HG02885 (cell line): ENCODE measurements at regions not wholly inside any gene's neighbourhood (a gene's known extent, or its start where the extent isn't known, plus 50 kb on each side); places are given as distances from the start of the nearest gene placed in this dataset.
"Not testable (repeated sequence)": the region's sequence is repeated elsewhere in the genome, so short reads cannot be mapped to it uniquely, and the experiment has no call there.

ENCODE experiments used
- ATAC-seq: cut with Tn5 transposase; IDR thresholded peaks from one replicate; pipeline ENCODE4 v1.9.1; 2021; ENCODE audit warnings: mild to moderate bottlenecking; ENCODE audit not compliant: unreplicated experiment, poor library complexity

DNA sequence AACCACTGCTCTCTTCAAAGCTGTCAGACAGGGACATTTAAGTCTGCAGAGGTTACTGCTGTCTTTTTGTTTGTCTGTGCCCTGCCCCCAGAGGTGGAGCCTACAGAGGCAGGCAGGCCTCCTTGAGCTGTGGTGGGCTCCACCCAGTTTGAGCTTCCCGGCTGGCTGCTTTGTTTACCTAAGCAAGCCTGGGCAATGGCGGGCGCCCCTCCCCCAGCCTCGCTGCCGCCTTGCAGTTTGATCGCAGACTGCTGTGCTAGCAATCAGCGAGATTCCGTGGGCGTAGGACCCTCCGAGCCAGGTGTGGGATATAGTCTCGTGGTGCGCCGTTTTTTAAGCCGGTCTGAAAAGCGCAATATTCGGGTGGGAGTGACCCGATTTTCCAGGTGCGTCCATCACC, 586.9 kb downstream of the HTR1B start:
- not testable (repeated sequence) for ATAC-seq

DNA sequence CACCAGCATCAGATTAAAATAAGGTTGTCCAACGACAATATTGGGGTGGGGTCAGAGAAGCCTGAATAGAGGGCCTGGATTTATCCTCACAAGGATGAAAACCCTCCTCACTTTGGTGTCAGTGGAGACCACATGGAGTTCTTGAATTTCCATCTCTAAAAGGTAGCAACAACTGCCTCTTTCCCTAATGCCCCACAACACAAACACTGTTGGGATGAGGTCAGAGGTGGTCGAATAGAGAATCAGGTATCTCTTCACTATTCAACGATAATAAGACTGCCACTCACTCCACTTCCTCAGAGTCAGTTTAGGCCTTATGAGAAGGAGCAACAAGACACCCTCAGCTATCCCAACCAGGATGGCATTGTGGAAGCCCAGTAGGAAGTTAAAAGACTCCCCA, 596.1 kb downstream of the HTR1B start:
- ATAC-seq = no peak

DNA sequence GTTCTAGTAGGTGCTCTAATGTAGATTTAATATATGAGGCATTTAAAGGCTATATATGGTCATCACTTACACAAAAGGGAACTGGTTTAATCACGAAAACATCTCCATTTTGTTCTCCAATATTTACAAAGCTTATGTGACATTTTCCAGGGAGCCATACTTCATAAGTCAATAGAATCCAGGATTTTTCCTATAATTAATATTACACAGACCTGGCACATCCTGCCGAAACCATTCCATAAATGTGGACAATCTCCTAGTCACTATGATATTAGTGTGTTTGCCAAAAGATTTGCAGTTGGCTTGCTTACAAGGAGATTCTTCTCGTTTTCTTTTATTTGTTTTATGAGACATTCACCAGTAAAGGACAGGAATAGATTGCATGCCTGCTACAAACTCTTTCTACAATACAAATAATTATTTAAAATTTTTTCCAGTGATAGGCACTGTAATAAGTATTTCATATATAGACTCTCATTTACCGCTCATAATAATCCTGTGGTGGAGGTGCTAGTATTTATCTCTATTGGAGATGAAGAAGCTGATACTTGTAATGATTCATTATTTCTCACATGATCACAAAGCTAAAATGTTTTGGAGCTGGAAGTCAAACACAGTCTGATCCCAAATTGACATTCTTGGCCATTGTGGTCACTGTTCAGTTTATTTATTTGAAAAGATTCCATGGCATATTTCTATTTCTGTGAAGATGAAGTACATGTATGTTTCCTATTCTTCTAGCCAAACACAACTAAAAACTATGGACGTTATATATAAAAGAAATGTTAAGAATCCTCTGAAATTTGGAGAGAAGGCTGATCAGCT, 597.0 kb downstream of the HTR1B start:
- ATAC-seq = no peak

DNA sequence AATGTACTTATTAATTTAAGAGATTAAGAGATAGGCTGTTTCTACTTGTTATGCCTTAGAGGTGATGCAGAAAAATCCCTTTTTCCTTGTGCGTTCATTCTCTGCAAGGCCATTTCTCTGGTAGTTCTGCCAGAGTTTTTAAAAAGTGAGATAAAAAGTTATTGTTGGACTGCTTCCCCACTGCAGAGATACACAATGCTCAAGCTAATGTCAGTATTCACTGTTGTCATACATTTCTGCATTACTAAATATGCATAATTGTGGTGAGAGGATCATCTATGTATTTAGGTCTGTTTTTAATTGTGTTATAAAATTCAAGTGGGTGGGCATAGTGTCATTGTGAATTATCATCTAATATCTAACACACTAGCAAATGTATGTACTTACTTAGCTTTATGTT, 600.4 kb downstream of the HTR1B start:
- ATAC-seq = no peak

DNA sequence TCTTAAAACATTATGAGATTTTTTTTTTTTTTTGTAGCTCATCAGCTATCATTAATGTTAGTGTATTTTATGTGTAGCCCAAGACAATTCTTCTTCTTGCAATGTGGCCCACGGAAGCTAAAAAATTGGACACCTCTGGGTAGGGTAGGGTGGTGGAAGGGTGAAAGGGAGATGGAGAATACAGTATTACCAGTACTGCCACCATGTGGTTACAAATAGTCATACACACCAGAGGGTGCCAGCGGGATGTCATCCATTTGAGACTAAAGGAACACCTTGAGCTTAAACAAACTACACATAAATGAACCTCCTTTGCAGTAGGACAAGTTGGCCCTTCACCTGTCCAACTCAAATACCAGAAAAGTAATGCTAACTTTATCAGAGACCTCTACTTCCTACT, 601.9 kb downstream of the HTR1B start:
- ATAC-seq = peak; percentile 79

DNA sequence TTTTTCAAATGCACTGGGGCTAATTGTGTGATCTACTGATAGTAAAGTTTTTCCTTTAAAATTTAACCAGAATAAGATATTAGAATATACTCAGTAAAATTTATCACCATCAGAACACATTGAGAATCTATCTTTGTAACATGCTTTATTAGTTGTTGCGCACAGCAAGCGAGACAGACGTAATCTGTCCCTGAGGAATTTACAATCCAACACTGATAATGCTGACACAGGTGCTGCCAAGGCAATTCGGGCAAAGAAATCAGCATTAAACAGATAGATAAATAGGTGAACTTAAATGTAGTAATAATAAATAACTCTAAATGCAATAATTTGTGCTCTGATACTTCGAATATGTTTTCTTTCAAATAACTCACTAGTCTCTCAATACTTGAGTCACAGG, 607.2 kb downstream of the HTR1B start:
- ATAC-seq = no peak

DNA sequence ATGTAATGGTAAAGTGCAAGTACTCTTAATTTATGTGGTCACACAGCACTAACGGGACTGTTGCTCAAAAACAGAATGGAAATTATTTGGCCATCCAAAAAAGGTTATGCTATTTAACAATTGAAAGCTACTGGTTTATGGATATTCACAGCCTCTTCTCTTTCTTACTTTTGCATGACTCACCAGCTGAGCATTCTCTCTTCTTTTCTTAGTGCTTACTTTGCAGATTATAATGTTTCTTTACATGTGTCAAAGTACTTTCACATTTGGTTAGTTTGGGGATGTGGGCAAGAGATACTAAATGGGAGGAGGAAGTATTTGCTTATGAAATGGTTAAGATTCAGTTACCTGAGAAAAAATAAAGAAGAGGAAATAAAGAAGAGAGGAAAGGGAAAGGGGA, 610.5 kb downstream of the HTR1B start:
- no peak for ATAC-seq

DNA sequence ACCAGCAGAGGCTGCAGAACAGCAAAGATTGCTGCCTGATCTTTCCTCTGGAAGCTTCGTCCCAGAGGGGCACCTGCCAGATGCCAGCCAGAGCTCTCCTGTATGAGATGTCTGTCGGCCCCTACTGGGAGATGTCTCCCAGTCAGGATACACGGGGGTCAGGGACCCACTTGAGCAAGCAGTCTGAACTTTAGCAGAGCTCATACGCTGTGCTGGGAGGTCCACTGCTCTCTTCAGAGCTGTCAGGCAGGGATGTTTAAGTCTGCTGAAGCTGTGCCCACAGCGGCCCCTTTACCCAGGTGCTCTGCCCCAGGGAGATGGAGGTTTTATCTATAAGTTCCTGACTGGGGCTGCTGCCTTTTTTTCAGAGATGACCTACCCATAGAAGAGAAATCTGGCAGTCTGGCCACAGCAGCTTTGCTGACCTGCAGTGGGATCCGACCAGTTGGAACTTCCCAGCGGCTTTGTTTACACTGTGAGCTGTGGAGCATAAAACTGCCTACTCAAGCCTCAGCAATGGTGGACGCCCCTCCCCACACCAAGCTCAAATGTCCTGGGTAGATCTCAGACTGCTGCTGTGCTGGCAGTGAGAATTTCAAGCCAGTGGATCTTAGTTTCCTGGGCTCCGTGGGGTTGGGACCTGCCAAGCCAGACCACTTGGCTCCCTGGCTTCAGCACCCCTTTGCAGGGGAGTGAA, 613.9 kb downstream of the HTR1B start:
- ATAC-seq = not testable (repeated sequence)

DNA sequence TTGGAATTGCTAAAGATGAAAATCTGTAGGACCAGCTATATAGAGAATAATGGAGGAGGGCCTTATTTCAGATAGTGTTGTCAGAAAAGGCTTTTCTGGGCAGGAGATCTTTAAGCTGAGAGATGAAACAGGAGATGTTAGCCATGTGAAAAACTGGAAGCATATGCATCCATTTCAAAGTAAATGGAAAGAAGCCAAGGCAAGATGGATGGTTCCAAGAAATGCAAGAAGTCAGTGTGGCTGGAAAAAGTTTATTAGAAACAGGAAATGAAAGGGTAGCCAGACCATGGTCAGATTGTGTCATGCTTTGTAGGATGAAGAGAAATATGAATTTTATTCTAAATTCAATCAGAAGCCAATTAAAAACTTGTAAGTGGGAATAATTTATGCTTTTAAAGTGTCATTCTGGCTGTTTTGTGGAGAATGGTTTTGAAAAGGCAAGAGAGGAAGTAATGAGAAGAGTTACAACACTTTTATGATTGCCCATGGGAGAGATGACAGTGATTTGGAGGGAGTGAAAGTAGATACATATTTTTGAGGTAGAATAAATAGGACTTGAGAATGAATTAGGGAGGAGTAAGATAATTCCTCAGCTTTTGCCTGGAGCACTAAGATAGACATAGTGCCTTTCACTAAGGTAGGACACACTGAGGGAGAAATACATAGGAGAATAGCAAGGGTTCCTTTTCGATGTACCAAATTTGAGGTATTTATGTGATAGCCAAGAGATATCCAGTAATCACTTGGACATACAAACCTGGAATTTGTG, 620.1 kb downstream of the HTR1B start:
- no peak for ATAC-seq

DNA sequence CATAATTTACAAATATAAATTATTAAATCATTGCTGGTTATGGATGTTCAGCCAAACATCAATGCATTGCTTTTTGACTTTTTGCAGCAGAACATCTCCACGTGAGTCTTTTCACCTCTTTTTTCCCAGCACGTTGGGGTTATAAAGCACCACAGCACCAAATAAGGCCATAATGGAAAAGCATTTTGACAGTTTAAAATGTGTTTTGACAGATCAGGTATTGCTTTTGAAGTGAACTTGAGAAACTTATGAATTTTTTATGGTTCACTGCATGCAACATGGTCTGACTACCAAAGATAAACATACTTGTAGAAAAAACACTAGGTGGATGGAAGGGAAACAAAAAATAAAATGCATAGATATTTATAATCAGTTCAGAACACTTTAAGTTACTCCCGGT, 622.4 kb downstream of the HTR1B start:
- ATAC-seq = no peak

DNA sequence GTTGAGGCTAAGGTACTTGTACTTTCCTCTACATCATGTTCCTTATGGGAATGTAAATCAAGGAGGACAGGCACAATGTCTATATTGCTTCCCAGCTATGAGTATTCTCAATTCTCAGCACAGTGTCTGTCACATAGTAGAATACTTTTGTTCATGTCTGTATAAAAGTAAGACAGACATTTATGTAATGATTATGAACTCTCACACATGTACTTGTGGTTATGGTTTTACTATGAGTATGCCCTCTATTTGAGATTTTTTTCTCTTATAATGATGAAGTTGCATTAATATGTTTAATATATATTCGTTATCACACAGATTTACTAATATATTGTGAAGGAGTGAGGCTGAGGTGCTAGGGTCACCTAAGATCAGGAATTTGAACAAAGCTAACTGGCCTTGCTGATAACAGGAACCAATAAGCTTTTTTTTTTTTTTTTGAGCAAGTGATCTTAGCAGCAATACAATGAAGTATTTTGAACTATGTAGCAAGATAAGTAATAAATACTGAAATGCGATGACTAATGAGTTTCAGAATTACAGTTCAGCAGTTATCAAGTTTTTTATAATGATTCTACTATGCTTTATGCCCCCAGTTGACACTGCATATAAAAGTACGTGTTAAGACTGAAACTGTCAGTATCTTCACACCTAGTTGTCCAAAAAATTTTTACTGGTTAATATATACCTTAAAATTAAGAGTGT, 623.1 kb downstream of the HTR1B start:
- no peak for ATAC-seq

DNA sequence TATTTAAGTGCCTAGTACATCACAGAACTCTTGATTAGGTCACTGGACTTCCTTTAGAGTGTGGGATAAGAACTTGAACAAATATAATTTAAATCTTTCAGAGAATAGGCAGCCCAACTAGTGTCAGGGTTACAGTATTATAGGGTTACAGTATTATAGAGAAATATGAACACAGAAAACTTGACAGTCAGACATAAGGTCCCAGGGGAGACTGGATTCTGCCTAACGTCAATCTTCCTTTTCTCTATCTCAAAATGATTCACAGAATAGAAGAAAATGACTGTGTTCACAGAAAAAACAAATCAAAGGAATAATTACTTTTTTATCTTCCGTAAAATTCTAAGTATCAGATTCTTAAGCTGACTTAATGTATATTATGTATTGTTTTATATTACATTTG, 623.8 kb downstream of the HTR1B start:
- no peak for ATAC-seq

DNA sequence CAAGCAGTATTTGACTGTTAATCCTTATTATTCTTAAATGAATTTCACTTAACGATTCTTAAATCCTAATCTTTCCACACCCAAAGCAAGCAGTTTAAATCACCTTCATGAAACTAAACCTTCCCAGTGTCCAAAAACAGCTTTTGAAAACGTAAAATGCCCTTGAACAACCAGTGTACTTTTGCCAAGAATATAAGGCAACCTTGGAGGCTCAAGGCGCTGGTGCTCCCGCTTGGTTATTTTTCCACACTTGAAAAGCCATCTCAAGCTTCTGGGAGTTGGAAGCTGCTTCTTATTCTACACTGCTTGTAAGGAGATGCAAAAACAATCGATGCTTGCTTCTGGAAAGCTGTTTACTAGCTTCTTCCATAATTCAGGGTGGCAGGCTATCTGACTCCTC, 625.7 kb downstream of the HTR1B start:
- no peak for ATAC-seq

DNA sequence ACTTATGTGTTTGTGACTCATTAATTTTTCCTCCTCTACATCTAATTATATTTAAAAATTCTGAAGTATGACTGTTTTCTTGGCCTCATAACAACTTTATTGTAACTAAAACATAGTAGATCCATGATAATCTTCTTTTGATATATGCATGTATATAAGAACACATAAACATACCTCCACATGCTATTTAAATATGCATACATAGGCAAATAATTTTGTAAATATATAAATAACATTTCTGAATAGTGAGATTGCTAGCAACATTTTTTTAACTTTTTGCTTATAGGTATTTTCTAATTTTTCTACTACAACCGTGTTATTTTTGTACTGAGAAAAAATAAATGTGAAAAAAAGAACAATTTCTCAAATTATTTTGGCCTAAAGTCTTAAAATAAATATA, 627.6 kb downstream of the HTR1B start:
- ATAC-seq = no peak

DNA sequence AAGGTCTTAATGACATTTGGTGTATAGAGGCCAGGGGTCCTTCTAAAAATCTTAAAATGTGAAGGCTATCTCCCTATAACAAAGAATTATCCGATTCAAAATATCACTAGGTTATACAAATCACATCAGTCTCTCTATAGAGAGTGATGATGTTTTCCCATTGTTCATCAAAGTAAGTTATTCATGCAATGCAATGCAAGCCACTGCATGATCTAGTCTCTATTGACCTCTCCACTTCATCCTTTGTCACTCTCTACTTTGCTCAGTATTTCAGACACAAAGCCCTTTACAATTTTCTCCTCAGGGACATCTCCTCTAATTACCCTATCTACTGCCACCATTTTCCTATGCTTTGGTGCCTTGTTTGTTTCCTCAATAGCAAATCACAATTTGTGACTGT, 628.0 kb downstream of the HTR1B start:
- ATAC-seq = no peak

DNA sequence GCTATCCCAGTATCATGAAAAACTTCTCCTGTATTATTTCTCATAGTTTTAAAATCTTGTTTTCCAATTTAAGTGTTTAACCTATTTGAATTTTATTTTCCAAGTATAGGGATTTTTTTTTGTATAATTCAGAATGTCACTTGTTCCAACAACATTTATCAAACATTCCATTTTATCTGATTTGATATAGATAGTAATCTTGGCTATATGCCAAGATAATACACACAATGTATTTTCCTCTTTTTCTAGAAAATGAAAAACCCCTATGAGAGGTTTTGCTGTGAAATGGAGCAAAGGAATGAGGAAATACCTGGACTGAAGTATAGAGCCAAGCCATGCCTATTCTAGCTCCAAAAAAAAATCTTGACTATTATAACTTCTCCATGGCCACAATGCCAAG, 628.9 kb downstream of the HTR1B start:
- ATAC-seq = no peak

DNA sequence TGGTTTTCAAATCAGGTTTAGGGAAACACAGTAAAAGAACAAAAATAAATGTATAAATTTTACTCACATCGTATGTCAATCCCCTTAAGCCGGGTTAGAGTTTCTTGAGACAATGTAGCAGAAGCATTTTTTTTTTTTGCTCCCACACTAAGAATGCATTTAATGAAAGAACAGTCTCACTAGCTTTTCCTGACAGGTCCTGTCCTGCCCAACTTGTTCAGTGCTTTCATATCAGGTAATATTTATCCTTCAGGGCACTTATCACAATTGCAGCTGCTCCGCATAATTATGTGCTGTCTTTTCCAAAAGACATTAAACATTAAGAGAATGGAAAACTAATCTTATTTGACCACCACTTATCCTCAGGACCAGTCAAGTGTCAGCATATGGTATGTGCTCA, 632.0 kb downstream of the HTR1B start:
- ATAC-seq = no peak

DNA sequence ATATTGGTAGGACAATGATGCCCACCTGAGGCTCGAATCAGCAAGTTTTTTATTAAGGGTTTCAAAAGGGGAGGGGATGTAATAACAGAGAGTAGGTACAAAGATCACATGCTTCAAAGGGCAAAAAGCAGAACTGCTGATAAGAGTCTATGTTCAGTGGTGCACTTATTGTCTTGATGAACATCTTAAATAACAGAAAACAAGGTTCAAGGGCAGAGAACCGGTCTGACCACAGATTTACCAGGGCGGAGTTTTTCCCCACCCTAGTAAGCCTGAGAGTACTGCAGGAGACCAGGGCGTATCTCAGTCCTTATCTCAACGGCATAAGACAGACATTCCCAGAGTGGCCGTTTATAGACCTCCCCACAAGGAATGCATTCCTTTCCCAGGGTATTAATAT, 639.7 kb downstream of the HTR1B start:
- ATAC-seq = not testable (repeated sequence)

DNA sequence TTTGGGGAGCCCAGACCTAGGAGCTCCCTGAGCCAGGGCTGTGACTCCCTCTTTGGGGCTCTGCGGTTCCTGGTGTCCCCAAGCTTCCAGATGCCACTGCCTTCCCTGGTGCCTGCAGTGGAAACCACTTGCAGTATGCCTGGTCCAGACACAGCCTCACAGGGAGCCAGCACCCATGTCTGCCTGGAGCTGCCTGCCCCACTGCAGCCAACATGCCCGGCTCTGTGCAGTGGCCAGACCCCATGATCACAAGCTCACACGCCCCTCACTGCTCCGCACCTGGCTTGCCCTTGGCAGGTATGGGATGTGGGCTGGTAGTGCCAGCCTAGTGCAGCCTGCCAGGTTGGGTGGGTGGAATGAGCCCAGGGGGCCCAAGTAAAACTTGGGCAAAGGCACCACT, 644.8 kb downstream of the HTR1B start:
- no peak for ATAC-seq

DNA sequence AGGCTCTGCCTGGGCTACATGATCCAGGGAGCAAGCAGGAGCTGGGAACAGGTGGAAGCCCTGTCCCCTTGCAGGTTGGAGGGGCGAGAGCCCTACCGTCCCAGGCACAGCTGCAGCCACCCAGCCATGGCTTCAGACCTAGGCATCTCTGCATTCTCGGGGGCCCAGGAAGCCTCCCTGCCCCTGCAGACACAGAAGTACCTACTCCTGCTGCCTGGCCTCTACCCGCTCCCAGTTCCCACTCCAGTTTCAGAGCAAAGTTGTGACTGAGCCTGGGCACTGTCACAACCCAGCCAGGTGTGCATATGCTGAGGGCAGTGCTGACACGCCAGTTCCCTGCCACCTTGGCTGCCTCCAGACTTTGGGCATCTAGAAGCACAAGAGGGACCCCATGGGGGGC, 645.9 kb downstream of the HTR1B start:
- ATAC-seq = no peak
